OCI-LY1 (cell line): ENCODE measurements at regions not wholly inside any gene's neighbourhood (a gene's known extent, or its start where the extent isn't known, plus 50 kb on each side); places are given as distances from the start of the nearest gene placed in this dataset.

Experiments
- H2AFZ ChIP-seq: fragments of 200-600 bp; sonication (generic), shearing (Covaris generic); 2 replicates; pipeline ENCODE4 v1.6.0; 2014; ENCODE audit warnings: antibody characterized with exemption, mild to moderate bottlenecking, low read length
- H3F3A ChIP-seq: fragments of 200-600 bp; sonication (generic), shearing (Covaris generic); 2 replicates; pipeline ENCODE4 v1.6.0; 2014; ENCODE audit warnings: mild to moderate bottlenecking, antibody characterized with exemption, low read length, moderate library complexity; ENCODE audit not compliant: insufficient read depth
- H3K27ac ChIP-seq: fragments of 200-600 bp; sonication (generic); 2 replicates; pipeline ENCODE4 v1.5.1; 2014; ENCODE audit warnings: low read length, mixed run types, mild to moderate bottlenecking, low read depth; ENCODE audit not compliant: poor library complexity, severe bottlenecking
- H3K27me3 ChIP-seq: fragments of 200-600 bp; sonication (generic); 2 replicates; pipeline ENCODE4 v1.6.0; 2014; ENCODE audit warnings: antibody characterized with exemption, mild to moderate bottlenecking, low read length, moderate library complexity; ENCODE audit not compliant: insufficient read depth
- H3K36me3 ChIP-seq: fragments of 200-600 bp; sonication (generic); 2 replicates; pipeline ENCODE4 v1.6.1; 2014; ENCODE audit warnings: mild to moderate bottlenecking, antibody characterized with exemption, low read length, moderate library complexity, mixed read lengths; ENCODE audit not compliant: insufficient read depth
- H3K4me1 ChIP-seq: fragments of 200-600 bp; sonication (generic); 2 replicates; pipeline ENCODE4 v1.5.1; 2014; ENCODE audit warnings: mild to moderate bottlenecking, low read length, moderate library complexity; ENCODE audit not compliant: insufficient read depth, severe bottlenecking
- H3K4me2 ChIP-seq: fragments of 200-600 bp; sonication (generic), shearing (Covaris generic); 2 replicates; pipeline ENCODE4 v1.6.1; 2014; ENCODE audit warnings: low read length
- H3K4me3 ChIP-seq: fragments of 200-600 bp; sonication (generic); 2 replicates; pipeline ENCODE4 v1.5.1; 2014; ENCODE audit warnings: low read length, low read depth, mild to moderate bottlenecking, mixed read lengths; ENCODE audit not compliant: poor library complexity, severe bottlenecking
- H3K79me2 ChIP-seq: fragments of 200-600 bp; shearing (Covaris generic); 2 replicates; pipeline ENCODE4 v1.6.1; 2016; ENCODE audit warnings: mixed run types, low read length, mixed read lengths; ENCODE audit not compliant: insufficient read depth
- H3K9ac ChIP-seq: fragments of 200-600 bp; sonication (generic), shearing (Covaris generic); 2 replicates; pipeline ENCODE4 v1.6.1; 2014; ENCODE audit warnings: mild to moderate bottlenecking, low read length, mixed read lengths
- H3K9me2 ChIP-seq: fragments of 200-600 bp; sonication (generic), shearing (Covaris generic); 2 replicates; pipeline ENCODE4 v1.6.1; 2014; ENCODE audit warnings: low read depth, mild to moderate bottlenecking, low read length, mixed read lengths
- H3K9me3 ChIP-seq: fragments of 200-600 bp; shearing (Covaris generic); 2 replicates; pipeline ENCODE4 v1.6.1; 2014; ENCODE audit warnings: low read length, mixed read lengths
- H4K20me1 ChIP-seq: fragments of 200-600 bp; sonication (generic), shearing (Covaris generic); 2 replicates; pipeline ENCODE4 v1.6.0; 2016; ENCODE audit warnings: mild to moderate bottlenecking, low read length; ENCODE audit not compliant: insufficient read depth
- CTCF ChIP-seq: fragments of 200-600 bp; sonication (generic), shearing (Covaris generic); IDR thresholded peaks from 2 replicates; pipeline ENCODE4 v1.5.1; 2017; ENCODE audit warnings: mild to moderate bottlenecking, antibody characterized with exemption, low read length, moderate library complexity, mixed read lengths
- EZH2 ChIP-seq: fragments of 200-600 bp; sonication (generic), shearing (Covaris generic); IDR thresholded peaks from 2 replicates; pipeline ENCODE4 v1.8.0; 2017; ENCODE audit warnings: borderline replicate concordance, mixed run types, mild to moderate bottlenecking, antibody characterized with exemption, low read length, moderate library complexity, mixed read lengths

- no peak for TF ChIP-seq EZH2
- TF ChIP-seq CTCF = no peak
- no peaks in the 10 kb centered on the region for H3K9me3 ChIP-seq
These were observed 166.0 kb upstream of the COL1A2 start for GRCh38 chr7:94228678-94229077.

GRCh38 chr7:94231305-94231704, 163.4 kb upstream of the COL1A2 start:
- Histone ChIP-seq H3K9me3 (no peaks in the 10 kb centered on the region), H4K20me1 (no peaks in the 10 kb centered on the region), H3K4me2 (no peak overlapping the region), H3K27ac (no peak overlapping the region), H3K4me1 (no peaks in the 10 kb centered on the region), H3K79me2 (no peaks in the 10 kb centered on the region), H3K9me2 (no peaks in the 10 kb centered on the region), H3K9ac (no peak overlapping the region), H3K36me3 (no peaks in the 10 kb centered on the region), H3F3A (no peaks in the 10 kb centered on the region), H3K27me3 (no peaks in the 10 kb centered on the region), H2AFZ (no peak overlapping the region), H3K4me3 (no peak overlapping the region)
- no peak for TF ChIP-seq EZH2
- no peak for TF ChIP-seq CTCF

More at GRCh38 chr7:94228678-94229077, 166.0 kb upstream of the COL1A2 start:
- H3K9ac ChIP-seq = no peak overlapping the region
- H3K27me3 ChIP-seq = no peaks in the 10 kb centered on the region
- no peaks in the 10 kb centered on the region for H3K9me2 ChIP-seq
- H3K4me1 ChIP-seq = no peaks in the 10 kb centered on the region
- no peak overlapping the region for H3K27ac ChIP-seq
- no peak overlapping the region for H2AFZ ChIP-seq
- no peaks in the 10 kb centered on the region for H3K36me3 ChIP-seq
- no peak overlapping the region for H3K4me3 ChIP-seq
- no peaks in the 10 kb centered on the region for H3F3A ChIP-seq
- no peak overlapping the region for H3K4me2 ChIP-seq
- no peaks in the 10 kb centered on the region for H4K20me1 ChIP-seq
- no peaks in the 10 kb centered on the region for H3K79me2 ChIP-seq

GRCh38 chr7:94236960-94237359, 157.7 kb upstream of the COL1A2 start:
- H3K9me3 ChIP-seq = no peaks in the 10 kb centered on the region
- no peaks in the 10 kb centered on the region for H3K79me2 ChIP-seq
- no peak for TF ChIP-seq EZH2
- no peak for TF ChIP-seq CTCF
- no peaks in the 10 kb centered on the region for H3K4me1 ChIP-seq
- no peaks in the 10 kb centered on the region for H3F3A ChIP-seq
- H3K9ac ChIP-seq = no peak overlapping the region
- no peak overlapping the region for H2AFZ ChIP-seq
- no peaks in the 10 kb centered on the region for H3K27me3 ChIP-seq
- H3K27ac ChIP-seq = no peak overlapping the region
- no peaks in the 10 kb centered on the region for H3K9me2 ChIP-seq
- H4K20me1 ChIP-seq = no peaks in the 10 kb centered on the region
- H3K36me3 ChIP-seq = no peaks in the 10 kb centered on the region
- H3K4me2 ChIP-seq = no peak overlapping the region
- H3K4me3 ChIP-seq = no peak overlapping the region
